ENCODE measurements at regions not wholly inside any gene's neighbourhood (a gene's known extent, or its start where the extent isn't known, plus 50 kb on each side); places are given as distances from the start of the nearest gene placed in this dataset.

GRCh38 chrX:80246271-80246670 is 174.0 kb upstream of the TENT5D start:
- no peak for TF ChIP-seq ZFX (IDR thresholded peaks at IDR 0.05)
- TF ChIP-seq, protein P1, sequence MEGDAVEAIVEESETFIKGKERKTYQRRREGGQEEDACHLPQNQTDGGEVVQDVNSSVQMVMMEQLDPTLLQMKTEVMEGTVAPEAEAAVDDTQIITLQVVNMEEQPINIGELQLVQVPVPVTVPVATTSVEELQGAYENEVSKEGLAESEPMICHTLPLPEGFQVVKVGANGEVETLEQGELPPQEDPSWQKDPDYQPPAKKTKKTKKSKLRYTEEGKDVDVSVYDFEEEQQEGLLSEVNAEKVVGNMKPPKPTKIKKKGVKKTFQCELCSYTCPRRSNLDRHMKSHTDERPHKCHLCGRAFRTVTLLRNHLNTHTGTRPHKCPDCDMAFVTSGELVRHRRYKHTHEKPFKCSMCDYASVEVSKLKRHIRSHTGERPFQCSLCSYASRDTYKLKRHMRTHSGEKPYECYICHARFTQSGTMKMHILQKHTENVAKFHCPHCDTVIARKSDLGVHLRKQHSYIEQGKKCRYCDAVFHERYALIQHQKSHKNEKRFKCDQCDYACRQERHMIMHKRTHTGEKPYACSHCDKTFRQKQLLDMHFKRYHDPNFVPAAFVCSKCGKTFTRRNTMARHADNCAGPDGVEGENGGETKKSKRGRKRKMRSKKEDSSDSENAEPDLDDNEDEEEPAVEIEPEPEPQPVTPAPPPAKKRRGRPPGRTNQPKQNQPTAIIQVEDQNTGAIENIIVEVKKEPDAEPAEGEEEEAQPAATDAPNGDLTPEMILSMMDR (conservative IDR thresholded peaks at IDR 0.05): peak; percentile 19; the same call in 1 of the 2 replicates
- H3K27ac ChIP-seq: no peak overlapping the region

DNA sequence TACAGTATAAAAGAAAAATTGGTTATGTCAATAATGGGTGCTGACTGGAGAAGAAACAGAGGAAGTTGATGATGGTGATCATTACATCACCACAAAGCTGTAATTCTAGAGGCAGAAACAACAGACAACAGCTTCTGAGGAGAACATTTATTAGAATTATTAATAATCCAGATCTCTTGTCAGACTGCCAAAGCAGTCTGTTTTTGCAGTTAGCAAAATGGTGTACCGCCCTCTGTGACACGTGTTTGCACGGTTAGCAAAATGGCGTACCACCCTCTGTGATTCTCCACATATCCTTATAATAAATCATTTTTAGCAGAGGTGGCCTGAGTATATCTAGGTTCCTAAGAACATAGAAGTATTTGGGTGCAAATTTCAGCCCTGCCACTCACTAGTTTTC is 154.0 kb upstream of the TENT5D start:
- TF ChIP-seq, protein P1 (conservative IDR thresholded peaks at IDR 0.05): no peak
- TF ChIP-seq ZFX (IDR thresholded peaks at IDR 0.05): no peak
- H3K27ac ChIP-seq: no peak overlapping the region

DNA sequence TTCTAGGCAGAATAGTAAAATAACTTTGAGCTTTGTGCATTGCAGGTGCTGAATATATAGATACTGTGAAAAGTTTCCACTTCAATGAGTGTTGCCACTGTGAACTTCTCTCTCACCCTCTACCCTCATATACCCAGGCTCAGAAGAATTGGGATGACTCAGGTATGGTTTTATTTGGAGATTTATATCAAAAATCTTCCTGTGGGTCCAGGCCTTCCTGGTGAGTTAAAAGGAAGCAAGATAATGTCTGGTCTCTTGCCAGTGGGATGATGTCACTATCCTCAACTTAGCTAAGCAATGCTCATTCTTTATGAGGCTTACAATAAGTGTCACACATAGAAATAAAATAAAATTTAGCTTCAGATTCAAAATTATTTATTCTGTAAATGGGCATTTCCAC is 153.3 kb upstream of the TENT5D start:
- H3K27ac ChIP-seq: no peak overlapping the region
- TF ChIP-seq ZFX (IDR thresholded peaks at IDR 0.05): no peak
- TF ChIP-seq, protein P1 (conservative IDR thresholded peaks at IDR 0.05): no peak

DNA sequence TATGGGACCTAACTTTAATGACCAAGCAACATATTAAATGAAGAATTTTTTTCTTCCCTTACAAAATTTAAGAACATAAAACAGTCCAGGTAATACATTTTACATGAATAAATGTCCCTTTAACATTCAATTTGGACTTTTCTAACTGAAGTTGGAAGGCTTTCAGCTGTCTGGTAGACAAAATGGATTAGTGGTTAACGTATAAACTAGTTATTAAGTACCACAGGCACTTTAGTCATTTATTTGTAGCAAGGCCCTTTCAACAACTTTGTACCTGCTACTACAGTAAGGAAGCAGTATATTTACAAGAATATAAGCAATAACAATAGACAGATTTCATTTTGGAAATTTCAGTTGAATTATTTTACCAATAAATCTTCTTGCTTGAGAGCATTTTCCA is 152.5 kb upstream of the TENT5D start:
- no peak overlapping the region for H3K27ac ChIP-seq
- TF ChIP-seq, protein P1 (conservative IDR thresholded peaks at IDR 0.05): no peak
- no peak for TF ChIP-seq ZFX (IDR thresholded peaks at IDR 0.05)

DNA sequence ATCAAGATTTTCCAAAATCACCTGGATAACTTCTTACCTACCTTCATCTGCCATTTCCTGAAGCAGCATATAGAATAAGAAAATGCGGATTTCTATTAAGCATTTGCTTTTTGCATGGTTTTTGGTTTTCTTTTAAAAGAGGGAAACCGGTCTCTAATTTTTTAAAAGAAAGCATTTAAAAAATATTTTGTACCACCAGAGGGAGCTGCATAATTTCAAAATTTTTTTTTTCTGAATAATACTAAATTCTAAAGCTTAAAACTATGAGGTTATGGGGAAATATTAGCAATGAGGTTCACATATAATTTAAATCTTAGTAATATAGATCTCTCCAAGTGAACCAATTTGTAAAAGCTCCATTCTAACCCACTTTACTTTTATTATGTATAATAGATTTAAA is 137.7 kb upstream of the TENT5D start:
- TF ChIP-seq ZFX (IDR thresholded peaks at IDR 0.05): no peak
- TF ChIP-seq, protein P1 (conservative IDR thresholded peaks at IDR 0.05): peak; percentile 43

GRCh38 chrX:80285131-80285773 is 135.0 kb upstream of the TENT5D start:
- TF ChIP-seq ZFX (IDR thresholded peaks at IDR 0.05): no peak
- TF ChIP-seq, protein P1 (conservative IDR thresholded peaks at IDR 0.05): peak; percentile 73
- no peak overlapping the region for H3K27ac ChIP-seq

More for the DNA sequence above, 137.7 kb upstream of the TENT5D start:
- no peak overlapping the region for H3K27ac ChIP-seq

GRCh38 chrX:80290834-80291233 is 129.4 kb upstream of the TENT5D start:
- TF ChIP-seq ZFX (IDR thresholded peaks at IDR 0.05): no peak
- TF ChIP-seq, protein P1 (conservative IDR thresholded peaks at IDR 0.05): no peak
- H3K27ac ChIP-seq: no peak overlapping the region; the same call in 1 of the 2 replicates
